H9 (cell line): ENCODE measurements at regions not wholly inside any gene's neighbourhood (a gene's known extent, or its start where the extent isn't known, plus 50 kb on each side); places are given as distances from the start of the nearest gene placed in this dataset.

ENCODE experiments used
- DNase-seq: peaks from one replicate; pipeline ENCODE4 v3.0.0-alpha.2; 2017
- H2AFZ ChIP-seq: one replicate; pipeline ENCODE4 v1.6.1; 2013; ENCODE audit warnings: mild to moderate bottlenecking, low read length, control low read depth, moderate library complexity
- H2AK5ac ChIP-seq: 2 replicates; pipeline ENCODE4 v1.6.1; 2013; ENCODE audit warnings: low read length, control low read depth, mixed read lengths; ENCODE audit not compliant: insufficient read length
- H2BK120ac ChIP-seq: one replicate; pipeline ENCODE4 v1.6.1; 2013; ENCODE audit warnings: low read depth, mild to moderate bottlenecking, low read length, control low read depth, inconsistent platforms; ENCODE audit not compliant: poor library complexity, severe bottlenecking
- H2BK12ac ChIP-seq: 2 replicates; pipeline ENCODE4 v1.6.1; 2013; ENCODE audit warnings: low read length, control low read depth, mixed read lengths, low read depth; ENCODE audit not compliant: insufficient read length
- H2BK15ac ChIP-seq: 2 replicates; pipeline ENCODE4 v1.6.1; 2013; ENCODE audit warnings: low read depth, low read length, control low read depth
- H2BK20ac ChIP-seq: one replicate; pipeline ENCODE4 v1.6.1; 2013; ENCODE audit warnings: low read depth, mild to moderate bottlenecking, low read length, control low read depth, inconsistent platforms; ENCODE audit not compliant: poor library complexity, severe bottlenecking
- H2BK5ac ChIP-seq: 2 replicates; pipeline ENCODE4 v1.6.1; 2013; ENCODE audit warnings: low read length, control low read depth, mixed read lengths; ENCODE audit not compliant: insufficient read length
- H3K14ac ChIP-seq: 2 replicates; pipeline ENCODE4 v1.6.1; 2013; ENCODE audit warnings: low read length, control low read depth; ENCODE audit not compliant: insufficient read depth
- H3K18ac ChIP-seq: 2 replicates; pipeline ENCODE4 v1.6.1; 2013; ENCODE audit warnings: low read depth, mild to moderate bottlenecking, mixed read lengths, low read length, control low read depth; ENCODE audit not compliant: insufficient read length
- H3K23ac ChIP-seq: 2 replicates; pipeline ENCODE4 v1.6.1; 2013; ENCODE audit warnings: low read length, control low read depth, mixed read lengths, low read depth; ENCODE audit not compliant: insufficient read length
- H3K23me2 ChIP-seq: 2 replicates; pipeline ENCODE4 v1.6.1; 2013; ENCODE audit warnings: low read depth, mild to moderate bottlenecking, mixed read lengths, low read length, control low read depth; ENCODE audit not compliant: insufficient read length, poor library complexity, severe bottlenecking
- H3K27ac ChIP-seq: 2 replicates; pipeline ENCODE4 v1.5.1; 2013; ENCODE audit warnings: low read length, control low read depth, mixed read lengths, low read depth; ENCODE audit not compliant: insufficient read length
- H3K27me3 ChIP-seq: 2 replicates; pipeline ENCODE4 v1.6.1; 2013; ENCODE audit warnings: low read length, control low read depth, inconsistent platforms; ENCODE audit not compliant: insufficient read depth
- H3K4ac ChIP-seq: 2 replicates; pipeline ENCODE4 v1.6.1; 2013; ENCODE audit warnings: low read depth, mild to moderate bottlenecking, control low read depth, inconsistent platforms, low read length, moderate library complexity
- H3K4me1 ChIP-seq: 2 replicates; pipeline ENCODE4 v1.6.1; 2013; ENCODE audit warnings: low read length, control low read depth, inconsistent platforms; ENCODE audit not compliant: insufficient read depth
- H3K4me2 ChIP-seq: 2 replicates; pipeline ENCODE4 v1.6.1; 2013; ENCODE audit warnings: low read length, control low read depth, mixed read lengths; ENCODE audit not compliant: insufficient read length, insufficient read depth
- H3K56ac ChIP-seq: 2 replicates; pipeline ENCODE4 v1.6.1; 2013; ENCODE audit warnings: low read depth, mild to moderate bottlenecking, mixed read lengths, low read length, control low read depth; ENCODE audit not compliant: insufficient read length
- H3K79me1 ChIP-seq: 2 replicates; pipeline ENCODE4 v1.6.1; 2013; ENCODE audit warnings: low read depth, mild to moderate bottlenecking, moderate library complexity, low read length, control low read depth, inconsistent platforms; ENCODE audit not compliant: insufficient read depth, poor library complexity, severe bottlenecking
- H3K79me2 ChIP-seq: 2 replicates; pipeline ENCODE4 v1.6.1; 2013; ENCODE audit warnings: low read length, control low read depth, inconsistent platforms; ENCODE audit not compliant: insufficient read depth
- H3K9ac ChIP-seq: 2 replicates; pipeline ENCODE4 v1.6.1; 2013; ENCODE audit warnings: low read length, control low read depth, mixed read lengths; ENCODE audit not compliant: insufficient read length; ENCODE audit errors: extremely low read depth
- H3K9me3 ChIP-seq: one replicate; pipeline ENCODE4 v1.6.1; 2013; ENCODE audit warnings: low read depth, low read length, inconsistent platforms; ENCODE audit not compliant: control insufficient read depth
- H3T11ph ChIP-seq: one replicate; pipeline ENCODE4 v1.6.1; 2013; ENCODE audit warnings: mild to moderate bottlenecking, low read length, control low read depth, inconsistent platforms
- H4K20me1 ChIP-seq: one replicate; pipeline ENCODE4 v1.6.1; 2013; ENCODE audit not compliant: control insufficient read depth, insufficient read length, insufficient read depth
- H4K5ac ChIP-seq: 2 replicates; pipeline ENCODE4 v1.6.1; 2013; ENCODE audit warnings: low read depth, mild to moderate bottlenecking, mixed read lengths, low read length, control low read depth; ENCODE audit not compliant: insufficient read length
- H4K8ac ChIP-seq: replicated peaks from 2 replicates; pipeline ENCODE4 v1.6.1; 2013; ENCODE audit warnings: low read length, control low read depth, mixed read lengths, low read depth; ENCODE audit not compliant: insufficient read length
- H4K91ac ChIP-seq: 2 replicates; pipeline ENCODE4 v1.6.1; 2013; ENCODE audit warnings: low read depth, mild to moderate bottlenecking, moderate library complexity, mixed read lengths, low read length, control low read depth; ENCODE audit not compliant: insufficient read length
- H3K27ac Mint-ChIP-seq, 3 experiments: 2 replicates in 2 of 3; 3 replicates in 1 of 3; pipeline ENCODE4 v1.8.0; 2020 to 2021; ENCODE audit warnings: mixed read lengths in 3 of 3, mild to moderate bottlenecking in 1 of 3, moderate library complexity in 1 of 3
- H3K27me3 Mint-ChIP-seq: 2 replicates; pipeline ENCODE4 v1.8.0; 2021; ENCODE audit warnings: low read depth, mild to moderate bottlenecking, moderate library complexity, mixed read lengths
- H3K36me3 Mint-ChIP-seq, 3 experiments: 2 replicates in 2 of 3; 3 replicates in 1 of 3; pipeline ENCODE4 v1.8.0; 2020 to 2021; ENCODE audit warnings: low read depth in 3 of 3, mixed read lengths in 3 of 3; ENCODE audit not compliant: insufficient read depth in 1 of 3
- H3K4me1 Mint-ChIP-seq, 2 experiments: 2 replicates each; pipeline ENCODE4 v1.8.0; 2020; ENCODE audit warnings: mixed read lengths in 2 of 2
- H3K4me3 Mint-ChIP-seq, 2 experiments: 2 replicates in 1 of 2; 3 replicates in 1 of 2; pipeline ENCODE4 v1.8.0; 2020 to 2021; ENCODE audit warnings: mild to moderate bottlenecking in 2 of 2, mixed read lengths in 2 of 2, moderate library complexity in 1 of 2
- H3K9me3 Mint-ChIP-seq, 2 experiments: 2 replicates in 1 of 2; 3 replicates in 1 of 2; pipeline ENCODE4 v1.8.0; 2020; ENCODE audit warnings: mild to moderate bottlenecking in 2 of 2, mixed read lengths in 2 of 2, moderate library complexity in 1 of 2
- WGBS: extraction: QIAGEN DNeasy Blood & Tissue Kit; methylation state at CpG from one replicate; pipeline ENCODE4 v1.1.7; 2013; ENCODE audit warnings: missing lambda C conversion rate, low lambda C conversion rate, mixed read lengths; ENCODE audit not compliant: insufficient read length; ENCODE audit errors: extremely low coverage; 5-methylcytosine and 5-hydroxymethylcytosine counted together
- TF ChIP-seq, protein P1 (sequence below): fragments of 200-600 bp; sonication (generic); conservative IDR thresholded peaks from 3 replicates; pipeline ENCODE4 v1.8.0; 2021; ENCODE audit warnings: antibody characterized with exemption, mild to moderate bottlenecking

DNA sequence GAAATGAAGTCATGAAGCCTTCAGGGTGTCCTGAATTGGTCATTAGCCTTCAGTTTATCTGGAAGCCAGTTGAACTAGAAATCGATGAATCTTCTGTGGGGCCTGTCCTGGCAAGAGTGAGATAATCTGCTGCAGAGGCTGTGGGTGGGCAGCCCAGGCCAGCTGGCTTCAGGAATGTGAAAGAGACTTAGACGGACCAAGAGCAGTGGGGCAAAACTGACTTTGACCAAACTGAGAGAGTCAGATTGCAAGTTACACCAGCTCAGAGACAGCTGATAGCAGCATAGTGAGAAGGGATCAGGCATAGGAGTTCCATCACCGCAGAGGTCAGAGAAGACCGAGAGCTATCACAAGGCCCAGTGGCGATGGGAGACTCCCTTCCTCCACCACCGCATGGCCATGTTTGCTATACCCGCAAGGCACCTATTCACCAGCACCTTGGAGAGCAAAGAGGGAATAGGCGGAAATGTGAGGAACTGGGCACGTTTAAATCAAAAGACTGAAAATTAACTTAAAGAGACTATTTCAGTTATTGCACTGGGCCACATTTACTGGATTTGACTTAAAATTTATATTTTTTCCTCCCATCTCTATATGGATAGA lies 50.0 kb upstream of the GLIS3 start:
- Histone ChIP-seq H3K79me2 (no peaks in the 10 kb centered on the region), H3K27ac (no peak overlapping the region), H3K27me3 (no peaks in the 10 kb centered on the region), H2BK20ac (no peak overlapping the region), H3K23me2 (no peaks in the 10 kb centered on the region), H3K4ac (no peak overlapping the region), H3K14ac (no peak overlapping the region), H4K5ac (no peak overlapping the region), H3K79me1 (no peaks in the 10 kb centered on the region), H3K18ac (no peak overlapping the region), H2AK5ac (no peak overlapping the region), H2BK5ac (no peak overlapping the region), H4K8ac (no peak overlapping the region), H3K4me1 (peaks cover 2% of the 10 kb centered on the region; the same call in 1 of the 2 replicates), H3K4me2 (no peak overlapping the region), H3K23ac (no peak overlapping the region), H2BK120ac (no peak overlapping the region), H4K91ac (no peak overlapping the region), H3T11ph (no peak overlapping the region), H2AFZ (no peak overlapping the region), H2BK12ac (no peak overlapping the region), H3K9me3 (no peaks in the 10 kb centered on the region), H2BK15ac (no peak overlapping the region), H4K20me1 (no peaks in the 10 kb centered on the region), H3K9ac (no peak overlapping the region), H3K56ac (no peak overlapping the region)
- DNase-seq = peak; percentile 38
- TF ChIP-seq, protein P1, sequence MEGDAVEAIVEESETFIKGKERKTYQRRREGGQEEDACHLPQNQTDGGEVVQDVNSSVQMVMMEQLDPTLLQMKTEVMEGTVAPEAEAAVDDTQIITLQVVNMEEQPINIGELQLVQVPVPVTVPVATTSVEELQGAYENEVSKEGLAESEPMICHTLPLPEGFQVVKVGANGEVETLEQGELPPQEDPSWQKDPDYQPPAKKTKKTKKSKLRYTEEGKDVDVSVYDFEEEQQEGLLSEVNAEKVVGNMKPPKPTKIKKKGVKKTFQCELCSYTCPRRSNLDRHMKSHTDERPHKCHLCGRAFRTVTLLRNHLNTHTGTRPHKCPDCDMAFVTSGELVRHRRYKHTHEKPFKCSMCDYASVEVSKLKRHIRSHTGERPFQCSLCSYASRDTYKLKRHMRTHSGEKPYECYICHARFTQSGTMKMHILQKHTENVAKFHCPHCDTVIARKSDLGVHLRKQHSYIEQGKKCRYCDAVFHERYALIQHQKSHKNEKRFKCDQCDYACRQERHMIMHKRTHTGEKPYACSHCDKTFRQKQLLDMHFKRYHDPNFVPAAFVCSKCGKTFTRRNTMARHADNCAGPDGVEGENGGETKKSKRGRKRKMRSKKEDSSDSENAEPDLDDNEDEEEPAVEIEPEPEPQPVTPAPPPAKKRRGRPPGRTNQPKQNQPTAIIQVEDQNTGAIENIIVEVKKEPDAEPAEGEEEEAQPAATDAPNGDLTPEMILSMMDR = no peak
- H3K27me3 Mint-ChIP-seq = no peaks in the 10 kb centered on the region; the same call in 1 of the 2 replicates
- no peaks in the 10 kb centered on the region for H3K36me3 Mint-ChIP-seq
- H3K27ac Mint-ChIP-seq = no peak overlapping the region
- no peaks in the 10 kb centered on the region for H3K9me3 Mint-ChIP-seq
- no peak overlapping the region for H3K4me3 Mint-ChIP-seq
- peaks cover 0 to 8% of the 10 kb centered on the region in 2 experiments; a peak in 3 of 4 replicates for H3K4me1 Mint-ChIP-seq
- no CpG with 5 or more reads among the region's 9 CpGs for WGBS
